Ascending aorta (tissue), 2 donors: ENCODE measurements at regions not wholly inside any gene's neighbourhood (a gene's known extent, or its start where the extent isn't known, plus 50 kb on each side); places are given as distances from the start of the nearest gene placed in this dataset.

Experiments used
- DNase-seq, 2 donors: peaks; one replicate each; pipeline ENCODE4 v3.0.0-alpha.2; 2019; ENCODE audit warnings: low spot score in 2 of 2
- H3K27ac ChIP-seq, 2 donors: fragments of 200-600 bp; sonication (generic); one replicate each; pipeline ENCODE4 v1.5.1; 2016 to 2017; ENCODE audit warnings: mild to moderate bottlenecking in 1 of 2
- H3K27me3 ChIP-seq: fragments of 200-600 bp; sonication (generic); one replicate; pipeline ENCODE4 v1.5.1; 2017
- H3K36me3 ChIP-seq, 2 donors: fragments of 200-600 bp; sonication (generic); one replicate each; pipeline ENCODE4 v1.5.1; 2016
- H3K4me1 ChIP-seq, 2 donors: fragments of 200-600 bp; sonication (generic); one replicate each; pipeline ENCODE4 v1.5.1; 2016 to 2017; ENCODE audit warnings: mild to moderate bottlenecking in 1 of 2
- H3K4me3 ChIP-seq, 2 donors: fragments of 200-600 bp; sonication (generic); one replicate each; pipeline ENCODE4 v1.5.1; 2016 to 2017; ENCODE audit warnings: mild to moderate bottlenecking in 1 of 2
- H3K9me3 ChIP-seq, 2 donors: fragments of 200-600 bp; sonication (generic); one replicate each; pipeline ENCODE4 v1.5.1; 2016
- CTCF ChIP-seq, 3 experiments: fragments of 200-600 bp in 2 of 3; fragments of 450-650 bp in 1 of 3; sonication (generic) in 2 of 3; IDR thresholded peaks; one replicate each; pipeline ENCODE4 v1.5.1; 2016 to 2019; ENCODE audit warnings: antibody characterized with exemption in 3 of 3, mild to moderate bottlenecking in 1 of 3, moderate library complexity in 1 of 3
- intact Hi-C: fragments of 100-400 bp; cut with DNase I; formaldehyde crosslinking; loops from one replicate; pipeline ENCODE4 v1.15.1; 2023

DNA sequence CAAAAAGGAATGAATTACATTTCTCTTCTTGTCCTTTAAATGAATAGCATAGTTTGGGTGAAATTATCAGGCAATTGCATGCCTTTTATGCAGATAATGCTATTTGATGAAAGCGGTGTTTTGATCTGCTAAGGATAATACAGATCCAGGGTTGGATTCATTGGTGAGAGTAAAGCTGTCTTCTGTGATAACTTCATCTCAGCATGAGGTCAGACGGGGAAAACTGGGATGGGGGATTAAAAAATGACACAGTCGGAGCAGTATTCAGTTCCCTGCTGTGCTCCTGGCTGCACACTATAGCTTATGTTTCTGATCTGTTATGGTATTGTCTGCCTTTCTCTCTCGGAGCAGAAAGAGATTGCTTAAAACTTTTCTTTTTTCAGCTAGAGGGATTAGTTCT lies 105.9 kb upstream of the TENM3 start:
- H3K4me3 ChIP-seq: no peak overlapping the region
- no peak for TF ChIP-seq CTCF (IDR thresholded peaks at IDR 0.05)
- DNase-seq: no peak
- H3K27ac ChIP-seq: no peak overlapping the region
- H3K9me3 ChIP-seq: no peaks in the 10 kb centered on the region
- H3K4me1 ChIP-seq: no peaks in the 10 kb centered on the region
- no peaks in the 10 kb centered on the region for H3K36me3 ChIP-seq
- peaks cover 1% of the 10 kb centered on the region for H3K27me3 ChIP-seq
- intact Hi-C loops: no loop called here

- H3K36me3 ChIP-seq: no peaks in the 10 kb centered on the region
- no peak for TF ChIP-seq CTCF (IDR thresholded peaks at IDR 0.05)
- intact Hi-C loops: no loop called here
- H3K4me3 ChIP-seq: no peak overlapping the region
- DNase-seq: no peak
- H3K4me1 ChIP-seq: peaks cover 0 to 8% of the 10 kb centered on the region in 2 donors
- peaks cover 11% of the 10 kb centered on the region for H3K27me3 ChIP-seq
- no peak overlapping the region for H3K27ac ChIP-seq
- H3K9me3 ChIP-seq: no peaks in the 10 kb centered on the region
Measured at GRCh38 chr4:182139491-182139890, 103.7 kb upstream of the TENM3 start.

GRCh38 chr4:182140547-182140946 lies 102.7 kb upstream of the TENM3 start:
- Histone ChIP-seq H3K36me3 (no peaks in the 10 kb centered on the region), H3K27ac (no peak overlapping the region), H3K4me1 (peaks cover 3 to 10% of the 10 kb centered on the region in 2 donors), H3K4me3 (no peak overlapping the region), H3K27me3 (peaks cover 19% of the 10 kb centered on the region), H3K9me3 (no peaks in the 10 kb centered on the region)
- intact Hi-C loops: no loop called here
- no peak for TF ChIP-seq CTCF (IDR thresholded peaks at IDR 0.05)
- no peak for DNase-seq

- no peak for TF ChIP-seq CTCF (IDR thresholded peaks at IDR 0.05)
- no peaks in the 10 kb centered on the region for H3K36me3 ChIP-seq
- intact Hi-C loops: no loop called here
- no peak overlapping the region for H3K4me3 ChIP-seq
- H3K4me1 ChIP-seq: peaks cover 3 to 10% of the 10 kb centered on the region in 2 donors
- no peak overlapping the region for H3K27ac ChIP-seq
- peaks cover 19% of the 10 kb centered on the region for H3K27me3 ChIP-seq
- H3K9me3 ChIP-seq: no peaks in the 10 kb centered on the region
- DNase-seq: no peak
Measured at GRCh38 chr4:182141061-182141460, 102.1 kb upstream of the TENM3 start.

DNA sequence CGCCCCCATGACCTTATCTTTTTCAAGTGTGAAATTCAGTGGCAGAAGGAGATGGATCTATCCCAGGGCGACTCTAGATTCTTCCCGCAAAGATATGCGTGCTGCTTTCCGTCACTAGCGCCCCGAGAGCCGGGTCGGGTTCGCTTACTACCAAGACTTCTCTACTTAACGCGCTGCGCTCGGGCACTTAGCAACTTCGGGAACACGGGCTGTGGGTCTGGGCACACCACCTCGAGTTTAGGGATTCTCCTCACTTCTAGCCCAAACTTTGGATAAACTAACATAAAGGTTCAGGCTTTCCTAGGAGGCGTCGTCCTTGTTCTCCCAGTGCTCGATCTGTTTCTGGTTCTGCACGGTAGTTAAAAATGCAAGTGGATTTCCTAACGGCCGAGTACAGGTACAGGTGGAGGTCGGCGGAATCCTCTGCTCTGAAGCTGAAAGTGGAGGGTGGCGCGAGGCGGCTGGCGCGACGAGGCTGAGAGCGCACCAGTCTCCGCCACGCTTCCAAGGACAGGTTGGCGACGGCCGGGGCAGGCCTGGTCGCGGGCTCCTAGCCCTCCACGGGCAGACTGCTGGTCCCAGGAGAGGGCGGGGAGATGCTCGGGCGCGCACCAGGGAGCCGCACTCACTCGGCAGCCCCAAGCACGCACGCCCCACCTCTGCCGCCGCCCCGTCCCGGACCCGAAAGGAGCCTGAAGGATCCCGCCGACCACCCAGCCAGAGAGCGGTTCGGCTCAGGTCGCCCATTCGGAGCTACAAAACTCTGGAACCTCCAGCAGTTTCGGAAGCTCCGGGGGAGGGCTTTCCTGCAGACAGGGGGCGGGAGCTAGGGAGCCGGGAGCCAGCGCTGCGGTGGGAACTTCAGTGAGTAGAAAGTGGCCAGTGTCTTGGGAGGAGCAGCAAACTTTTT lies 100.8 kb upstream of the TENM3 start:
- TF ChIP-seq CTCF (IDR thresholded peaks at IDR 0.05): no peak
- H3K27me3 ChIP-seq: peaks cover 19% of the 10 kb centered on the region
- no peak for DNase-seq

More for the DNA sequence above, 100.8 kb upstream of the TENM3 start:
- no peaks in the 10 kb centered on the region for H3K9me3 ChIP-seq
- no peaks in the 10 kb centered on the region for H3K36me3 ChIP-seq
- peak overlapping the region; percentile 72 for H3K4me3 ChIP-seq
- intact Hi-C loops: no loop called here
- no peak overlapping the region for H3K27ac ChIP-seq
- H3K4me1 ChIP-seq: peaks cover 3 to 10% of the 10 kb centered on the region in 2 donors
